GM21528 (cell line): ENCODE measurements at regions not wholly inside any gene's neighbourhood (a gene's known extent, or its start where the extent isn't known, plus 50 kb on each side); places are given as distances from the start of the nearest gene placed in this dataset.

Experiments
- ATAC-seq: cut with Tn5 transposase; IDR thresholded peaks from one replicate; pipeline ENCODE4 v1.9.1; 2021; ENCODE audit warnings: mild to moderate bottlenecking, moderate library complexity; ENCODE audit not compliant: unreplicated experiment, low FRiP score

GRCh38 chr4:20443015-20443805, 191.5 kb downstream of the SLIT2 start:
- no peak for ATAC-seq

GRCh38 chr4:20444599-20445337, 193.1 kb downstream of the SLIT2 start:
- no peak for ATAC-seq

DNA sequence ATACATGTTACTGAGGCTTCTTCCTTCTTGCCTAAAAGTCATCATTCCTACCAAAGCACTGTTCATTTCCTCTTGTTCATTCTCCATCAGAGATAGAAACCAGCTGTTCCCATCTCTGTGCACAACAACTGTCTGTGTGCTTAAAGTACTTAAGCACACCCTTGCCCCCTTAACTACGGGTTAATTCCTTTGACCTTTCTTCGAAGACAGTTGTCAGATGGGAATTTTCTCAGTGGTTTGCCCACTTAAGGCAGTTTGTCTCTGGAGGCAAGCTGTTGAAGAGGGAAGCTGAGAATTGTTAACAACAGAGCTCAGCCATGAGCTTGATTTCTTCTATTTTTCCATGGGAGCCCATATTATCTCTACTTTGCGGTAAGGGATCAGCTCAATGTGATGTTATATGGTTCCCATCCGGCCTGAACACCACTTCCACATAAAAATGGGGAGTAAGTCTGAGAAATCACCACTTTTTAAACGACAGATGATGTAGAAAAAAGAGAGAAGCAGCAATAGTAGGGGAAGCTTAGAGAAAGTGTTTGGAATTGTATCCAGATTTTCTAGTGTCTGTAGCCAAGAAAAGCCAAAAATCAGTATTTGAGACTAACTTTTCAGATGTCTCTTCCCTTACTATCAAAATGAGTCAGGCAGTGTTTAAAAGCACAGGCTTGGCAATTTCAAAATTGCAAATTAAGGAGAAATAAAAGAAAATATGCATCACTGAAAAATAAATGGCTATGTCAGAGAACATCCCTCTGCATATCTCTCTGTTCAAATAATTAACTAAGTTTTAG, 194.4 kb downstream of the SLIT2 start:
- no peak for ATAC-seq

DNA sequence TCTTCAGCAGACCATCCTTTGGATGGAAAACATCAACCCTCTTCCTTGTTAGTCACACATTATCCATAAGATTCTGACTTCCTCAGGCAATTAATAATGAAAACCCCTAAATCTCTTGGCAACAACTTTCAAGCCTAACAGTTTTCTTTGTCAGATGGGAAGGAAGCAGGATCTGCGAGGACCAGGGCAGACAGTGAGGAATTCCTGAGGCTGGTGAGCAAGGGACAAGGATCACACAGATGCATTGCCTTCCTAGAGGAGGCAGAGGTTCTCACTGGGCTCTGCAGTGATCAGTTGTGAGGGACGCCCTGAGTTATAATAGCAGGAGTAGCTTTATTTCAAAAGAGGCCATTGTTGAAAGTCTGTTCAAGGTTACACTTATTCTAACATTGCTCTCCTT, 195.4 kb downstream of the SLIT2 start:
- ATAC-seq = no peak

DNA sequence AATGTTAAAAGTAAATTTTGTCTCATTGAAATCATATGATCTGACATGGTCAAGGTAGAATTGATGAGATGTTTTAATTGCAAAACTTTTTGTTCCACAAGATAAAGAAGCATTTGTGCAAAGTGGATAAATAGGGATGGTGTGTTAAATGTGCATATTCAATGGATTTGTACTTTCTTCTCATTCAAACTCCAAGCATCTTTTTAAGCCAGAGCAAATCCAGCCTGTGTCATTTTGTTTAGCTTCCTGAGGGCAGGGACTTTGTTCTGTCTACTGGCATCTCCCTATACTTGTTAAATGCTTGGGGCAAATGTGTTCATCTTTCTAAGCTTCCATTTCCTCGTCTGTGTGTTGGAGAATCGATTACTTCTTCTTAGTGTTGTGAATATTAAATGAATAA, 200.3 kb downstream of the SLIT2 start:
- ATAC-seq = no peak

GRCh38 chr4:20454515-20454914, 202.8 kb downstream of the SLIT2 start:
- ATAC-seq = no peak

DNA sequence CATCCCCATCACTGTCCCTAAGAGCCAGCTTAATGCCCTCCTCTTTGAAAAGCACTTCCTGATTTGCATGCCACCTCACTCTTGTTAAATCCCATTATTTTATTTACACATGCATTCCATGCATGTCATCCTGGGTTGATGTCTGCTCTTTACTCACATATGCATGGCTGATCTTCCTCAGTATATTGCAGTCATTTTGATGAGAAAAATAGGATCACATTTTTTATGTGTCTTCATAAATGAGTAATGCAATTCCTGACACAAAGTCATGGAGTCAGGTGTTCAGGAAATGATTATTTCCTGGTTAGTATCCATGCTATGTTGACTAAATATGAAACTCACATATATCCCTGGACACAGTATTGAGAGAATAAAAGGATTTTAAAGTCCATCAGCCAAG, 204.7 kb downstream of the SLIT2 start:
- ATAC-seq = no peak

- ATAC-seq = no peak
Observed at GRCh38 chr4:20462426-20463175, 210.9 kb downstream of the SLIT2 start.

DNA sequence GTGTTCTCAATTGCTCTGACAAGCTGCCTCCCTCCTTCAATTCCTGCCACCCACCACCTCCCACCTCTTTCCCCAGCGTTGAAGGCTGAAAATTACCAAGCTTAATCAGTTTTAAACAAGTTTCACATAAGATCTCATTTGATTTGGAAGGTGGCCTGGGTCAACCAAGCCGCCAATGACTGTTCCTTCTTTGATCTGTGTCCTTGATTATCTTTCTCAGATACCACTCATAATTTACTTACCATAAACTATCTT, 211.4 kb downstream of the SLIT2 start:
- ATAC-seq = no peak

- no peak for ATAC-seq
Observed at GRCh38 chr4:20464381-20464780, 212.7 kb downstream of the SLIT2 start.

DNA sequence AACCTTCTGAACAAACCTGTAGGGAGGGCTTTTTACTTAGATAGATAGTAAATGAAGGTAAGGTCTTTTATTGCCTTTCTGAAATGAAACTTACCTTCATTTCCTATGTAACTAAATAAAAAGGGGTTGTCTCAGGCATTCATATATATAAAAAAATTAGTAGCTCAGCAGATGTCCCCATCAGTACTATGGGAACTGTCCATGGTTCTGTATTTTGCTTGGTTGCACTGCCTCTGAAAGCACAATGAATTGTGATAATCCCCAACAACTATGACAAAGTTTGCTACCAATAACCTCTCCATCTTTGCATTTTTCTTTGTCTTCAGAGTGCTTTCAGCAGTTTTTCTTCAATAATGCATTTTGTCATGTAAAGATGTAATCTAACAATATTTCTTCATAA, 222.4 kb downstream of the SLIT2 start:
- no peak for ATAC-seq

DNA sequence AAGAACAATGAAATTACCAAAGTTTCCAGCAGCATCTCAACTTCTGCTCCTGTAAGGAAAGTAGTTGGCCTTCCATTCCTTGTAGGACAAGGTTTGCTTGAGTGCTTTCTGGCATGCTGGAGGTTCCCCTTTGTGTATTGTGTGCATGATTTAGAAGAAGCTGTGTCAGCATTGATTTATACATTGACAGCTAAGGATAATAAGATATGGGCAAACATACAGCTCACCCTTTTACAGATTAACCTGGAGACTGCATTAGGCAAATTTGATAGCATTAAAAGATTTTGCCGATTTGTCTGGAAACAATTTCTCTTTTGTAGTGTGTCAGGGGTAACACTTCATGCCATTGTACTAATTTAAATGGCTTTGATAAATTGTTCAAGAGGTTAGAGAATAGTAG, 221.8 kb upstream of the PACRGL start:
- no peak for ATAC-seq

DNA sequence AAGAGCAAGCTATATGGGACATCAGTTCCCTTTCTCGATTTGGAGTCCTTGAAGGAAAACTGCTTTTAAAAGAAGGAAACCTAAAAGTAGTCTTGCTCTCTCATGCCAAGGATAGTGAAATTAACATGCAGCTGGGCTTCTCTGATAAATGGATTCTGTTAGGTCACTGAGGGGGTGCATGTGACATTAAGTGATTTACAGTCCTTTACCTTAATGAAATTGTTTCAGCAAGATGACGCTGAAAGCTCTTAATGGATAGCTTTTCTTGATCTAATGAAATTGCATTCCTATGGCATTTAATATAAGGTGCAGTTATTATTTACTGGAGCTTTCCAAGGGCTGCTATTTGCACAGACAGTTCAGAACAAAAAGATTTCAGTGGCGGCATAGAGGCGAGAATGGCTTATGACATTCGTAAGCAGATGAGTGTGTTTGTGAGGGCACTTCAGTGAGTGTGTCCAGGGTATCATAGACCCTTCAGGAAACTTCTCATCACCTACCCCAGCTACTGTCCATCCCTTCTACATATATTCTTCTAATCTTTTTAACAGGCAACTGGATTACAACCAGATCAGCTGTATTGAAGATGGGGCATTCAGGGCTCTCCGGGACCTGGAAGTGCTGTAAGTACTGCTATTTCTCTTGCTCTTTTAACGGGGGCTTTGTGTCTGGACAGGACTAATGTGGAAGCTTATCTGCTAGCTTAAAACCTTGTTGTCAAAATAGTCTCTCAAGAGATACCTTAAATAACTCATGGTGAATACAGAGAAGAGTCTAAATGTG, 219.9 kb upstream of the PACRGL start:
- ATAC-seq = no peak

DNA sequence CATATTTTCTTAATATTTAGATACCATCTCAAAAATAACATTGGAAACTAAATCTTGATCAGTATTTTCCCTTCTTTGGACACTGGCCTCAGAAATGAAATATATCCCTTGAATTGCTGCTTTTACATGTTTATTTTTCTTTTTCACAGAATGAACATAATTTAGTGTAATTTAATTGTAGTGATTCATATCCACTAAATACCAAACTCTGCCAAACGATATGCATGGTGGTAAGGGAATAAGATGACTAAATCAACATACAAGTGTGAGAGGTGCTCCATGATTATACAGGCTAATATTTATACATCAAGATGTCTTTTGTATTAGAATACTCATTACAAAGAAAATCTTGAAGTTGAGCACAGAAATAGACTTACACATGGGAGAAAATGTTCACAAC, 216.8 kb upstream of the PACRGL start:
- no peak for ATAC-seq

- ATAC-seq = no peak
Observed at GRCh38 chr4:20486433-20486832, 213.8 kb upstream of the PACRGL start.

GRCh38 chr4:20487446-20487845, 212.8 kb upstream of the PACRGL start:
- no peak for ATAC-seq

GRCh38 chr4:20487852-20488251, 212.4 kb upstream of the PACRGL start:
- ATAC-seq = no peak

- no peak for ATAC-seq
Observed at GRCh38 chr4:20490734-20491133, 209.5 kb upstream of the PACRGL start.

DNA sequence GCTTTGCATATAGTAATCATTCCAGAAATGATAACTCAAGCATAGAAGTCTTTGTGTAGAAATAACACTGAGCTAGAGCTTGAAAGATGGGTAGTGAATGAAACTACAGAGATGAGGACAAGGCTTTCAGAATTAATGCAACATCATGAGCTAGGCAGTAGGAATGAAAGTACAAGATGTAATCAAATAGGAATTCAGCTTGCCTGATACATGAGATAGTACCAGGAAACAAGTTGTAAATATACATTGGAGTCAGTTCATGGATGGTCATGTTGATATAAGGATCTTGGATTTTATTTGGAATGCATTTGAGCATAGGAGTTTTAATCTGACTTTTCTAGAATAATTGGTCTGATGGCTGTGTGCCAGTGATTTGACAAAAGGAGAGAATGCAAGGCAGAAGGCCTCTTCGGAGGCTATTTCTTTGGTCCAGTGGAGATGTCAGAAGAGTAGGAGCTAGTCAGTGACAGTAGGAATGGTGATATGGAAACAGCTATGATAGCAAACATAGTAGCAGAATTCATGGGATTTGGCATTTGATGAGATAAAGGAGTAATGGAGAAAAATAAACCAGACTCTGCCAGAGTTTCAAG, 206.4 kb upstream of the PACRGL start:
- no peak for ATAC-seq

- ATAC-seq = no peak
Observed at GRCh38 chr4:20496068-20496467, 204.2 kb upstream of the PACRGL start.
